Astrocyte (in vitro differentiated cells and primary cell): ENCODE measurements at regions not wholly inside any gene's neighbourhood (a gene's known extent, or its start where the extent isn't known, plus 50 kb on each side); places are given as distances from the start of the nearest gene placed in this dataset.

Experiments used
- DNase-seq: peaks from one replicate; pipeline ENCODE4 v3.0.0-alpha.2; 2010; ENCODE audit warnings: low read depth
- FAIRE-seq: peaks from 2 replicates; lab custom pipeline; 2011; peaks lifted over from hg19 to GRCh38; lab: Jason Lieb, UNC
- H2AFZ ChIP-seq: 2 replicates; pipeline ENCODE4 v1.6.0; 2012; ENCODE audit warnings: low read depth, low read length, inconsistent platforms
- H3K27ac ChIP-seq: 2 replicates; pipeline ENCODE4 v1.5.1; 2011; ENCODE audit warnings: low read depth, low read length, inconsistent platforms
- H3K27me3 ChIP-seq: 2 replicates; pipeline ENCODE4 v1.6.0; 2011; ENCODE audit warnings: low read length, inconsistent platforms; ENCODE audit not compliant: insufficient read depth
- H3K36me3 ChIP-seq: 2 replicates; pipeline ENCODE4 v1.5.1; 2011; ENCODE audit warnings: low read length, inconsistent platforms; ENCODE audit not compliant: insufficient read depth
- H3K4me1 ChIP-seq: 2 replicates; pipeline ENCODE4 v1.5.1; 2011; ENCODE audit warnings: low read length, inconsistent platforms; ENCODE audit not compliant: insufficient read depth
- H3K4me2 ChIP-seq: 2 replicates; pipeline ENCODE4 v1.6.0; 2012; ENCODE audit warnings: low read length, inconsistent platforms
- H3K4me3 ChIP-seq: 2 replicates; pipeline ENCODE4 v1.5.1; 2011; ENCODE audit warnings: low read depth, mild to moderate bottlenecking, low read length, inconsistent platforms; ENCODE audit not compliant: insufficient read depth
- H3K79me2 ChIP-seq: 2 replicates; pipeline ENCODE4 v1.6.0; 2012; ENCODE audit warnings: mild to moderate bottlenecking, low read length, inconsistent platforms; ENCODE audit not compliant: insufficient read depth
- H3K9ac ChIP-seq: 2 replicates; pipeline ENCODE4 v1.6.0; 2012; ENCODE audit warnings: mild to moderate bottlenecking, low read length, inconsistent platforms
- H3K9me3 ChIP-seq: 2 replicates; pipeline ENCODE4 v1.5.1; 2012; ENCODE audit warnings: low read depth, mild to moderate bottlenecking, low read length, inconsistent platforms; ENCODE audit not compliant: insufficient read depth
- H4K20me1 ChIP-seq: 2 replicates; pipeline ENCODE4 v1.6.0; 2012; ENCODE audit warnings: low read length, inconsistent platforms; ENCODE audit not compliant: insufficient read depth
- H3K27ac Mint-ChIP-seq: one replicate; pipeline ENCODE4 v1.8.0; 2021; ENCODE audit warnings: mild to moderate bottlenecking, mixed read lengths; ENCODE audit not compliant: unreplicated experiment
- H3K27me3 Mint-ChIP-seq: one replicate; pipeline ENCODE4 v1.8.0; 2021; ENCODE audit warnings: low read depth, mixed read lengths; ENCODE audit not compliant: unreplicated experiment
- H3K36me3 Mint-ChIP-seq: one replicate; pipeline ENCODE4 v1.8.0; 2021; ENCODE audit warnings: low read depth, mixed read lengths; ENCODE audit not compliant: unreplicated experiment
- H3K4me1 Mint-ChIP-seq: one replicate; pipeline ENCODE4 v1.8.0; 2021; ENCODE audit warnings: low read depth, mixed read lengths; ENCODE audit not compliant: unreplicated experiment
- H3K4me3 Mint-ChIP-seq: one replicate; pipeline ENCODE4 v1.8.0; 2021; ENCODE audit warnings: mild to moderate bottlenecking, moderate library complexity, mixed read lengths; ENCODE audit not compliant: unreplicated experiment
- H3K9me3 Mint-ChIP-seq: one replicate; pipeline ENCODE4 v1.8.0; 2021; ENCODE audit warnings: mild to moderate bottlenecking, mixed read lengths; ENCODE audit not compliant: unreplicated experiment
- CTCF ChIP-seq: IDR thresholded peaks from 2 replicates; pipeline ENCODE4 v1.5.1; 2011; ENCODE audit warnings: low read depth, mild to moderate bottlenecking, inconsistent platforms, low read length, moderate library complexity; ENCODE audit not compliant: insufficient read depth
- EZH2 ChIP-seq: IDR thresholded peaks from 2 replicates; pipeline ENCODE4 v1.6.1; 2012; ENCODE audit warnings: mild to moderate bottlenecking, low read length, inconsistent platforms; ENCODE audit not compliant: insufficient read depth

- no peaks in the 10 kb centered on the region for H3K36me3 ChIP-seq
- peak overlapping the region; percentile 91 for H3K27ac ChIP-seq
- H3K4me1 Mint-ChIP-seq = peaks cover 37% of the 10 kb centered on the region
- peak overlapping the region; percentile 75 for H3K9ac ChIP-seq
- H3K4me2 ChIP-seq = peak overlapping the region; percentile 82
- H2AFZ ChIP-seq = peak overlapping the region; percentile 10
- H3K79me2 ChIP-seq = no peaks in the 10 kb centered on the region
- no peaks in the 10 kb centered on the region for H3K27me3 Mint-ChIP-seq
- H3K4me3 Mint-ChIP-seq = no peak overlapping the region
- H3K27ac Mint-ChIP-seq = peak overlapping the region; percentile 84
- H3K4me1 ChIP-seq = peaks cover 24% of the 10 kb centered on the region
- TF ChIP-seq CTCF (no peak), EZH2 (no peak)
- H3K9me3 ChIP-seq = no peaks in the 10 kb centered on the region
- H3K4me3 ChIP-seq = peak overlapping the region; percentile 42
- DNase-seq (peak; percentile 64), FAIRE-seq (no peak)
- H3K9me3 Mint-ChIP-seq = peaks cover 3% of the 10 kb centered on the region
- H4K20me1 ChIP-seq = no peaks in the 10 kb centered on the region
- H3K27me3 ChIP-seq = no peaks in the 10 kb centered on the region
- H3K36me3 Mint-ChIP-seq = no peaks in the 10 kb centered on the region
Measured at GRCh38 chr13:80083081-80083852, 257.7 kb downstream of the SPRY2 start.

GRCh38 chr13:80082396-80083080 is 258.4 kb downstream of the SPRY2 start:
- H4K20me1 ChIP-seq = no peaks in the 10 kb centered on the region
- Mint-ChIP-seq H3K4me3 (no peak overlapping the region), H3K9me3 (peaks cover 3% of the 10 kb centered on the region), H3K27ac (peak overlapping the region; percentile 22), H3K27me3 (no peaks in the 10 kb centered on the region), H3K4me1 (peaks cover 37% of the 10 kb centered on the region), H3K36me3 (no peaks in the 10 kb centered on the region)
- DNase-seq (peak; percentile 88), FAIRE-seq (peak; percentile 95)
- no peak overlapping the region for H3K4me3 ChIP-seq
- peak overlapping the region; percentile 91 for H3K27ac ChIP-seq
- H3K9ac ChIP-seq = peak overlapping the region; percentile 16
- H3K9me3 ChIP-seq = no peaks in the 10 kb centered on the region
- H3K27me3 ChIP-seq = no peaks in the 10 kb centered on the region
- H3K4me1 ChIP-seq = peaks cover 24% of the 10 kb centered on the region
- H3K36me3 ChIP-seq = no peaks in the 10 kb centered on the region
- no peaks in the 10 kb centered on the region for H3K79me2 ChIP-seq
- H2AFZ ChIP-seq = no peak overlapping the region
- peak overlapping the region; percentile 82 for H3K4me2 ChIP-seq
- no peak for TF ChIP-seq EZH2
- no peak for TF ChIP-seq CTCF

- Histone ChIP-seq H3K27me3 (no peaks in the 10 kb centered on the region), H3K36me3 (no peaks in the 10 kb centered on the region), H4K20me1 (no peaks in the 10 kb centered on the region), H3K4me1 (no peaks in the 10 kb centered on the region), H3K9ac (no peak overlapping the region), H3K9me3 (no peaks in the 10 kb centered on the region), H2AFZ (no peak overlapping the region), H3K4me2 (no peak overlapping the region), H3K4me3 (no peak overlapping the region), H3K27ac (no peak overlapping the region), H3K79me2 (no peaks in the 10 kb centered on the region)
- Mint-ChIP-seq H3K4me1 (peaks cover 7% of the 10 kb centered on the region), H3K9me3 (peaks cover 3% of the 10 kb centered on the region), H3K36me3 (no peaks in the 10 kb centered on the region), H3K27ac (no peak overlapping the region), H3K4me3 (no peak overlapping the region), H3K27me3 (no peaks in the 10 kb centered on the region)
- TF ChIP-seq EZH2 (no peak), CTCF (no peak)
- DNase-seq (no peak), FAIRE-seq (no peak)
Measured at GRCh38 chr13:80074811-80075210, 266.1 kb downstream of the SPRY2 start.
